ENCODE measurements at regions not wholly inside any gene's neighbourhood (a gene's known extent, or its start where the extent isn't known, plus 50 kb on each side); places are given as distances from the start of the nearest gene placed in this dataset.
"Not testable (repeated sequence)": the region's sequence is repeated elsewhere in the genome, so short reads cannot be mapped to it uniquely, and the experiment has no call there.

- TF ChIP-seq POLR2A (IDR thresholded peaks at IDR 0.05; ENCODE audit: low read depth, low read length), result no peak
- no peak for TF ChIP-seq TAF1 (IDR thresholded peaks at IDR 0.05; ENCODE audit: low read depth, low read length)
- no peak for TF ChIP-seq POU2F2 (IDR thresholded peaks at IDR 0.05; ENCODE audit: low read depth, low read length)
- TF ChIP-seq PAX5 (IDR thresholded peaks at IDR 0.05; ENCODE audit: insufficient read depth, low read length, severe bottlenecking), result no peak
- no peak for TF ChIP-seq SPI1 (IDR thresholded peaks at IDR 0.05; ENCODE audit: low read depth, low read length)
- TF ChIP-seq POLR2AphosphoS5 (IDR thresholded peaks at IDR 0.05; ENCODE audit: low read depth, low read length), result no peak
- FAIRE-seq, result no peak
Measured at GRCh38 chr5:82439750-82440445, 161.7 kb upstream of the RPS23 start.

GRCh38 chr5:82437565-82437964 is 159.4 kb upstream of the RPS23 start:
- DNase-seq (ENCODE audit: insufficient read length, low spot score); FAIRE-seq: not testable (repeated sequence)

More at GRCh38 chr5:82439750-82440445, 161.7 kb upstream of the RPS23 start:
- no peak for DNase-seq (ENCODE audit: insufficient read length, low spot score)

DNA sequence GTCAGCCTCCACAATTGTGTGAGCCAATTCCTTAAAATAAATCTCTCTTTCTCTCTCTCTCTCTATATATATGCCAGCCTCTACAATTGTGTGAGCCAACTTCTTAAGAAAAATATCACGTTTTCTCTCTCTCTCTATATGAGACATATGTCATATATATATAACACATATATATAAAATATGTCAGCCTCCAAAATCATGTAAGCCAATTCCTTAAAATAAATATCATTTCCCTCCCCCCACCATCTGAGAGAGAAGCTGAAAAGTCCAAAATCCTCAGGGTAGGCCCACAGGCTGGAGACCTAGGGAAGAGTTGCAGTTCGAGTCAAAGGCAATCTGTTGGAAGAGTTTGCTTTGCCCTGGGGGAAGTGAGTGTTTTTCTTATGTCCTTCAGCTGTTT is 158.1 kb upstream of the RPS23 start:
- FAIRE-seq (no peak), DNase-seq (ENCODE audit: insufficient read length, low spot score) (no peak)
- TF ChIP-seq POLR2A (IDR thresholded peaks at IDR 0.05; ENCODE audit: low read depth, low read length) (no peak), PAX5 (IDR thresholded peaks at IDR 0.05; ENCODE audit: insufficient read depth, low read length, severe bottlenecking) (no peak), POLR2AphosphoS5 (IDR thresholded peaks at IDR 0.05; ENCODE audit: low read depth, low read length) (no peak), POU2F2 (IDR thresholded peaks at IDR 0.05; ENCODE audit: low read depth, low read length) (no peak), TAF1 (IDR thresholded peaks at IDR 0.05; ENCODE audit: low read depth, low read length) (no peak), SPI1 (IDR thresholded peaks at IDR 0.05; ENCODE audit: low read depth, low read length) (no peak)

- DNase-seq (ENCODE audit: insufficient read length, low spot score); FAIRE-seq: not testable (repeated sequence)
Measured at GRCh38 chr5:82434696-82435660, 156.8 kb upstream of the RPS23 start.

DNA sequence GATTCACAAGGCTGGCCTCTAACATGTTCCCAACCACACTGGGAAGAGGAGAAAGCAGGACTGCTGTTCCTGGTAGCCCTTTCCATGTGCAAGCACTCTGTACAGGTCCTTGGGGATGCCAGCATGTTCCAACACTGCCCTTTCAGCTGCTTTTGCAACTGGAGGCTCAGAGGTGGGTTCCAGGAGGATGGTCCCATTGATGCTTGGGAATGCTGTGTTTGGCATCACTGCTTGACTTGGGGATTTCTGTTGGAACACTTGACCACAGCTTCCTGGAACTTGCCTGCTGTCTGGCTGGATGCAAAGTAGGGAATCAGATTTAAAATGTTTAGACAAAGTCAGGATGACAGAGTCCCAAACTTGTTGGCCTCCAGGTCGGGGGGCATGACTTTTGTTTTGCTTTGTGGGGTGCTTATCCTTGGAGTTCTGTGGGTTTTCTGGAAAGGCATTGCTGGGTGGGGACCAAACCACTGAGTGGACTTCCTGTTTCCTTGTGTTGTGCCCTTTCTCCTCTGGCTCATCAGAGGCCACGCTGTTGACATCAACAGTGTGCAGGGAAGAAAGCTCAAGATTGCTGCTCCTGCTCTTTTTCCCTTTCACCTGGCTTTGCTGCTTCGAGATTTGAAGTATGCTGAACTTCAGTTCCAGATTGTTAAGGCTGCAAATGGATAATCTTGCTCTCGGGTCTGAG is 148.5 kb upstream of the RPS23 start:
- FAIRE-seq, result no peak
- TF ChIP-seq POLR2A (IDR thresholded peaks at IDR 0.05; ENCODE audit: low read depth, low read length) (no peak), SPI1 (IDR thresholded peaks at IDR 0.05; ENCODE audit: low read depth, low read length) (no peak), POU2F2 (IDR thresholded peaks at IDR 0.05; ENCODE audit: low read depth, low read length) (no peak), TAF1 (IDR thresholded peaks at IDR 0.05; ENCODE audit: low read depth, low read length) (no peak), POLR2AphosphoS5 (IDR thresholded peaks at IDR 0.05; ENCODE audit: low read depth, low read length) (no peak), PAX5 (IDR thresholded peaks at IDR 0.05; ENCODE audit: insufficient read depth, low read length, severe bottlenecking) (no peak)
- no peak for DNase-seq (ENCODE audit: insufficient read length, low spot score)

DNA sequence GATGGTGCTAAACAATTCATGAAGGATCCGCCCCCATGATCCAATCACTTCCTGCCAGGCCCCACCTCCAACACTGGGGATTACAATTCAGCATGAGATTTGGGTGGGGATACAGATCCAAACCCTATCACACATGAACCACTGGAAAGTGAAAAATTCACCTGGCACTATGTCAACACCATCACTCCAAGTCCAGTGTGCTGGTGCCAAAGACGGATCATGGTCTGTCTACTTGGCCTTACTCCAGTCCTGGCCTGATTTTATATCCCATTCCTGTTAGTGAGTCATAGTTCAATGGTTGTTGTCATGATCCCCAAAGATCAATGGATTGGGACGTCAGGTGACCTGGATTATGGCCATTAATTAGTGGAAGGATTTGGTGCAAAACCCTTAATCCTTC is 147.4 kb upstream of the RPS23 start:
- TF ChIP-seq POU2F2 (IDR thresholded peaks at IDR 0.05; ENCODE audit: low read depth, low read length), result no peak
- no peak for TF ChIP-seq POLR2AphosphoS5 (IDR thresholded peaks at IDR 0.05; ENCODE audit: low read depth, low read length)
- TF ChIP-seq POLR2A (IDR thresholded peaks at IDR 0.05; ENCODE audit: low read depth, low read length), result no peak
- TF ChIP-seq TAF1 (IDR thresholded peaks at IDR 0.05; ENCODE audit: low read depth, low read length), result no peak
- TF ChIP-seq SPI1 (IDR thresholded peaks at IDR 0.05; ENCODE audit: low read depth, low read length), result no peak
- no peak for TF ChIP-seq PAX5 (IDR thresholded peaks at IDR 0.05; ENCODE audit: insufficient read depth, low read length, severe bottlenecking)
- FAIRE-seq (no peak), DNase-seq (ENCODE audit: insufficient read length, low spot score) (no peak)

DNA sequence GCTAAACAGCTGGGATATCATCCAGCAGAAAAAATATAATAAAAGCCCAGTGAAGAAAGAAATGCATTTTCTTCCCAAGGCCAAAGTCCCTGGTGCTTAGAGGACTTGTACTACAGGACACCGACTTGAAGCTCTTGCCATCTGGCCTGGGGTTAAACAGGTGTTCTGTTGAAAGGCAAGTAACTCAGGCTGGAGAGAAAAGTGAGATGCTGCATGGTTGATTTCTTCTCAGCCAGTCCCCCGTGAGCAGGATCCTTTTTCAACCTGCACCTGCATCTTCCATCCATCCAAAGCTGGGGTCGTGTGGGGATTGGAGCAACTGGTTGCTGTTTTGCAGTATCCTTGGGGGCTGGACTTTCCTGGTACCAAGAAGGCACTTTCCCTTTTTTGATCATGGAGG is 146.1 kb upstream of the RPS23 start:
- DNase-seq (ENCODE audit: insufficient read length, low spot score), result no peak
- no peak for TF ChIP-seq PAX5 (IDR thresholded peaks at IDR 0.05; ENCODE audit: insufficient read depth, low read length, severe bottlenecking)
- no peak for TF ChIP-seq SPI1 (IDR thresholded peaks at IDR 0.05; ENCODE audit: low read depth, low read length)
- no peak for TF ChIP-seq POLR2A (IDR thresholded peaks at IDR 0.05; ENCODE audit: low read depth, low read length)
- no peak for TF ChIP-seq TAF1 (IDR thresholded peaks at IDR 0.05; ENCODE audit: low read depth, low read length)
- no peak for TF ChIP-seq POLR2AphosphoS5 (IDR thresholded peaks at IDR 0.05; ENCODE audit: low read depth, low read length)
- no peak for TF ChIP-seq POU2F2 (IDR thresholded peaks at IDR 0.05; ENCODE audit: low read depth, low read length)
- no peak for FAIRE-seq

DNA sequence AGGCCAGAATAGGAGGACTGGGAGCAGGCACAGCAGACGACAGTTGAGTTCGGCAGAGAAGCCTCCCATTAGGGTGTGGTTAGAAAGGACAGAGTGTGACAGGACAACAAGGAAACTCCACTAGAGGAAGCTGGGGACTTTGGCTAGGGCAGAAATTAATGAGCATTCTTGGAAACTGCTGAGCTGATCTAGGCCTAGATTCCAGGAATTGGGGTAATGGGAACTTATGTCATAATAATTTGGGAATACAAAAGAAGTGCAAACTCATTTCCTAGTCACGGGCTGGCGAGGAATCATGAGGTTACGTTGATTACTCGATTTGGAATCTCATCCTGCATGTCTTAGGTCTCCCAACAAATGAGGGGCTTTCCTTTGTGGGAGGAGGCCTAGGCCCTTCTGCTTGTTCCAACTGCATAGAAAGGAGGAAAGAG is 144.6 kb upstream of the RPS23 start:
- TF ChIP-seq SPI1 (IDR thresholded peaks at IDR 0.05; ENCODE audit: low read depth, low read length) (no peak), TAF1 (IDR thresholded peaks at IDR 0.05; ENCODE audit: low read depth, low read length) (no peak), POLR2A (IDR thresholded peaks at IDR 0.05; ENCODE audit: low read depth, low read length) (no peak), POLR2AphosphoS5 (IDR thresholded peaks at IDR 0.05; ENCODE audit: low read depth, low read length) (no peak), PAX5 (IDR thresholded peaks at IDR 0.05; ENCODE audit: insufficient read depth, low read length, severe bottlenecking) (no peak), POU2F2 (IDR thresholded peaks at IDR 0.05; ENCODE audit: low read depth, low read length) (no peak)
- FAIRE-seq, result no peak
- no peak for DNase-seq (ENCODE audit: insufficient read length, low spot score)

DNA sequence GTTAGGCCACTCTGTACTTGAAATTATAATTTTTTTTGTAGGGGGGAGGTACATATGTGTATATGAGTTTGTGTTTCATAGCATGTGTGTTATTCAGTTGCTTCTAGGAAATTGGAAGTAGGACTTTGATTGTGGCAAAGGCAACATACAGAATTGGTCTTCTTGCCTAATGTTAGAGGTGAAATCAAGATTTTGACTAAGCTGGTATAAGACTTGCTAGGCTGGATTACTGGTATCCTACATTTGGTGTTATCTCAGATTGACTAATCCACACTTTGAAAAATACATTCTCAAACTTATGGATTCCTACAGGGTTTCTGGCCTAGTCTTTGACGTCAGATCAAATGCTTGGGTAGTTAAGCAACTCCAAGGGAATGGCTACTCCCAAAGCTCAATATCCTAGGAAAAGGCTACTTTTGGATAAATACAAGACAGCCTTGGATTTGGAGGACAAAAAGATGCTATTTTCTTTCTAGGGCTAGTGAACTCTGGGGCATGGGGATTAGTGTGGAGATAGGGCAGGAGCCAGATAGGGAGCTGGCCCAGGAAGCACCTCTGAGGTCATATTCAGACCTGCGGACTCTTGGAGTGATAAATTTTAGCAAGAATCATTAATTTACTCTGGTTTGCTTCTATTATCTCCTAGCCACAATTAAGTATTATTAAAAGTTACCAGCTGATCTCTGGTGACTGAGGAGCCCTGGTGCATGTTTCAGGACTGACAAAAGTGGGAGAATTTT is 144.0 kb upstream of the RPS23 start:
- no peak for DNase-seq (ENCODE audit: insufficient read length, low spot score)
- TF ChIP-seq PAX5 (IDR thresholded peaks at IDR 0.05; ENCODE audit: insufficient read depth, low read length, severe bottlenecking), result no peak
- TF ChIP-seq POLR2AphosphoS5 (IDR thresholded peaks at IDR 0.05; ENCODE audit: low read depth, low read length), result no peak
- TF ChIP-seq POLR2A (IDR thresholded peaks at IDR 0.05; ENCODE audit: low read depth, low read length), result no peak
- no peak for TF ChIP-seq SPI1 (IDR thresholded peaks at IDR 0.05; ENCODE audit: low read depth, low read length)
- TF ChIP-seq POU2F2 (IDR thresholded peaks at IDR 0.05; ENCODE audit: low read depth, low read length), result no peak
- TF ChIP-seq TAF1 (IDR thresholded peaks at IDR 0.05; ENCODE audit: low read depth, low read length), result no peak

More for the DNA sequence above, 144.0 kb upstream of the RPS23 start:
- FAIRE-seq, result no peak
